Stimulated activated CD4-positive, alpha-beta T cell treated with anti-CD3 and anti-CD28 coated beads, TNF-alpha, amount 100 ng/mL, for 48 hours (primary cell): ENCODE measurements at regions not wholly inside any gene's neighbourhood (a gene's known extent, or its start where the extent isn't known, plus 50 kb on each side); places are given as distances from the start of the nearest gene placed in this dataset.

Source experiments
- DNase-seq, 3 donors: peaks; one replicate each; pipeline ENCODE4 v3.0.0-alpha.2; 2020; ENCODE audit warnings: low read depth in 3 of 3

DNA sequence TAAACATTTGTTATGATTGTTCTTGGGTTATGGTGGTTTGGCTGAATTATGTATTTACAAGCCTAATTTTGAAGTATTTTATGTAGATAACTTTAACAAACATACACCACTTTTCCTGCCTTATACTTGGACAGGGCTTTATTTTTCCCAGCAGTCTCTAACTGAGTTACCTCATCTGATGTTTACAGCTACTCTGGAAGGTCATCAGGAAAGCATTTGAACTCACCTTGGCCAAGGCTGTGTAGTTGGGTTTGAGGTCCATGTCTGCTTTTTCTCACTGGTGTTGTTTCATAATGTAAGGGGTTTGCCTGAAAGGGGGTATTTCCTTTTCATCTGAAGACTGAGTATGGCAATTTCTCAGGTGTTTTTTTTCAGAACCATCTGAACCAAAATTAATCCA is 193.5 kb downstream of the RWDD3 start:
- no peak for DNase-seq

- DNase-seq: no peak
Observed at GRCh38 chr1:95431235-95431634, 197.2 kb downstream of the RWDD3 start.

DNA sequence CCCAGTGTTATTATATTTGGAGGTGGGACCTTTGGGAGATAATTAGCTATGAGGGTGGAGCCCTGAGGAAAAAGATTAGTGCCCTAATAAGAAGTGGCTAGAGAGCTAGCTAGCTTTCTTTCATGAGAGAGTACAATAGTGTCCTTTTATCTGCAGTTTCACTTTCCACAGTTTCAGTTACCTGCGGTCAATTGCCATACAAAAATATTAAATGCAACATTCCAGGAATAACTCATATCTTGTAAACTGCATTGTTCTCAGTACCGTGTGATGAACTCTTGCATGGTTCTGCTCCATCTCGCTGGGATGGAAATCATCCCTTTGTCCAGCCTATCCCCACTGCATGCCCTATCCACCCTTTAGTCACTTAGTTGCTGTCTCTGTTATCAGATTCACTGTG is 201.6 kb downstream of the RWDD3 start:
- DNase-seq: no peak

- no peak for DNase-seq
Observed at GRCh38 chr1:95437011-95437410, 203.0 kb downstream of the RWDD3 start.

GRCh38 chr1:95437781-95438180 is 203.8 kb downstream of the RWDD3 start:
- DNase-seq: no peak

- no peak for DNase-seq
Observed at GRCh38 chr1:95438218-95438948, 204.4 kb downstream of the RWDD3 start.

GRCh38 chr1:95440511-95440910 is 206.5 kb downstream of the RWDD3 start:
- no peak for DNase-seq

GRCh38 chr1:95449516-95449915 is 215.5 kb downstream of the RWDD3 start:
- DNase-seq: no peak

DNA sequence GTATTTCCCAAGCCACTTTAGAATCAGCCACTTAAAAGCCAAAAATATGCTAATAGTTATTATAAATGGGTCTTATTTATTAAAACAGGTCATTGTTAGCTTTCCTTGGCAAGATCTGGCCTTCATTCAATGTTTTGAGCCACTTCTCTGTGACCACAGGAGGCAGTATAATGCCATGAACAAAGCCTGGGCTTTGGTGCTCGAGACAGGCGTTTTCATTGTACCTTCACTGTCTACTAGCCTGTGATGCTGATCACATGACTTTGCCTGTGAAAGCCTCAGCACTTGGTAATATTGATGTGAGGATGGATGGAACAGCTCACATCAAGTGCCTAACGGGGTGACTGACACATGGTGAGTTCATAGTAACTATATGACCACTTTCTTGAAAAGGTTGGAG is 217.0 kb downstream of the RWDD3 start:
- no peak for DNase-seq

DNA sequence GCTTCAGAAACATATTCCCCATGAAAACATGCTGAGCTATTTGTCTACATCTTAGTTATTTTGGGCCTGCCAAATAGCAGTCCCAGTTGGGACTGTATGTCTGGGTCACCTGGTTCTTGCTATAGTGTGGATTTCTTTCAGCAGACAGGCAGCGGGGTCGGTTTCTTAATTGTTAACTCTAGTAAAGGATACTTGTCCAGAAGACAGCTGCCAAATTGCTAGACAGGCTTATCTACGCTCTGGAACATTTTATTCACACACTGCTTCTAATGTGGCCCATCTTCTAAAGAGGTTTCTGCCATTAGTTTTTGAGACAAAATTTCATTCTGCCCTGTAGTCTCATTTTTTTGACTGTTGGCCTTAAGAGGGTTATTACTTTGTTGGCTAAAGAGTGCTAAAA is 217.9 kb downstream of the RWDD3 start:
- DNase-seq: no peak

- no peak for DNase-seq
Observed at GRCh38 chr1:95453053-95453452, 219.0 kb downstream of the RWDD3 start.

DNA sequence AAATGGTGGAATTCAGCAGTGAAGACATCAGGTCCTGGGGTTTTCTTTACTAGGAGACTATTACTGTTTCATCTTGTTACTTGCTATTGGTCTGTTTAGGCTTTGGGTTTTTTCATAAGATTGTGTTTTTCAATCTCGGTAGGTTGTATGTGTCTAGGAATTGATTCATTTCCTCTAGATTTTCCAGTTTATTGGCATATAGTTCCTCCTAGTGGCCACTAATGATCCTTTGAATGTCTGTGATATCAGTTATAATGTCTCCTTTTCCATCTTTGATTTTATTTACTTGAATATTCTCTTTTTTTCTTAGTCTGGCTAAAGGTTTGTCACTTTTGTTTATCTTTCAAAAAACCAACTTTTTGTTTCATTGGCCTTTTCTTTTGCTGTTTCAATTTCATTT is 233.0 kb downstream of the RWDD3 start:
- DNase-seq: no peak

DNA sequence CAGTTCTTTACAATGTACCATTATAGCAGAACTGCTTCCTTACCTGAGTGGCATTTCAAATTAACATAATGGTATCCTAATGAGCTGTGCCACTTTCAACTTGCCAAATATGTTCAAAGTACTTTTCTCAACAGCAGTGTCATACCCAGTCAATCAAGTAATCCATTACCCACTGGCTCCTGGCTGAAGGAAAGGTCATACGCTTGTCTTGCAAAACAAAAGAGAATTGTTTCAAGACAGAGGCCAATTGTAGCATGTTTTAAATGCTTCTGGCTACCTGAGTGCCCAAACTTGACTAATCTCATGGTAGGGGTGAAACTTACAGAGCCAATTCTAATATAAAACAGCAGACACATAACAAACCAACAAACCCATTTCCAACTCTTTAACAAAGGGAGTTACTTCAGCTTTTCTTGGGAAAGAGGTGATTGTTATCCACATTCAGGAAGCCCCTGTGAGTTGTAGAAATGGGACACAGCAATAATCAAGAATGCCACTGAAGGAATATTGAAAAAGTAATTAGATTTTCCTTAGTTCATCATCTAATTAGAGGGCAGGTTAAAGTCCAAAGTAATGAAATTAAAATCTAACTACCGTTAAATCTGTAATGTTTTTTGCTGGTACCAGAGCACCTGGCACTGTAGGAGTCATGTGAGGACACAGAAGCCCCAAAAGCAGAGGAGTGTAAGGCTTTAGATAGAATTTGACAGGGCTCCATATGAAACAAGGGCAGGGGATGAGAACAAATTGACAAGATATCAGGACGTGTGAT is 241.9 kb downstream of the RWDD3 start:
- DNase-seq: no peak

- DNase-seq: no peak
Observed at GRCh38 chr1:95496307-95496706, 262.3 kb downstream of the RWDD3 start.

DNA sequence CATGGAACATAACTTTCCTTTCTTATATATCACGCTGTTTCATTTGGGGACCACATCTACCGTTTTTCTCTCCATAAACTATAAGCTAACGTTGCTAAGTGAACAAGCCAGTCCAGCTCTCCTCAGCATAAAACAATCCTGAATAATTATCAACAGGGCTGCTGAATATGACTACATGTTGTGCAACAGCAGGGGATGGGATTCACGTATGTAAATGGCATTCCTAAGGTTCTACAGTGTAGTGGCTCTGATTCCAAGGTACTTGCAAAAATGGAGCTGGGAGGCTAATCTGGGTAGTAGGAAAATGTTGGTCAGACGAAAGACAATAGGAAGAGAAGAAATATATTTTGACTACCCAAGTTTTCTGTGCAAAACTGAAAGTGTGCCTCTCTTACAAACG is 262.8 kb downstream of the RWDD3 start:
- no peak for DNase-seq

DNA sequence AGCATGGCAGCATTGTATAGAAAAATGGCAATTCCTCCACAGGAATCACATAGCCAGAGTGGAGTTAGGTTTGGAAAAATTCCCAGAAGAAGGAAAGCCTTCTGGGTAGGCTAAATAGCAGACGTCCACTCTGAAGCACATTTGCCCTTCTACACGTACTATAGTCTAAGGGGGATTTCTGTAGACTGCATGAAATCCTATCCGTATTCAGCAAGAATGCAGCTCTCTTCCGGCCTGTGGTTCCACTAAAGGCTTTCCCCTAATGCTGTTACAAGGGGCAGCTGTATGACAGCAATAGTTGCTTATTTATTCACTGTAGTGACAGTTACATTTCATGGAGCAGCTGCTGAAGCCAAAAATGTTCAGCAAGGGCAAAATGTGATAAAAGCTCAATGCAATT is 263.6 kb downstream of the RWDD3 start:
- DNase-seq: no peak

GRCh38 chr1:95503278-95504030 is 269.4 kb downstream of the RWDD3 start:
- no peak for DNase-seq

- no peak for DNase-seq
Observed at GRCh38 chr1:95504321-95504720, 270.3 kb downstream of the RWDD3 start.

- no peak for DNase-seq
Observed at GRCh38 chr1:95506736-95507414, 272.9 kb downstream of the RWDD3 start.

DNA sequence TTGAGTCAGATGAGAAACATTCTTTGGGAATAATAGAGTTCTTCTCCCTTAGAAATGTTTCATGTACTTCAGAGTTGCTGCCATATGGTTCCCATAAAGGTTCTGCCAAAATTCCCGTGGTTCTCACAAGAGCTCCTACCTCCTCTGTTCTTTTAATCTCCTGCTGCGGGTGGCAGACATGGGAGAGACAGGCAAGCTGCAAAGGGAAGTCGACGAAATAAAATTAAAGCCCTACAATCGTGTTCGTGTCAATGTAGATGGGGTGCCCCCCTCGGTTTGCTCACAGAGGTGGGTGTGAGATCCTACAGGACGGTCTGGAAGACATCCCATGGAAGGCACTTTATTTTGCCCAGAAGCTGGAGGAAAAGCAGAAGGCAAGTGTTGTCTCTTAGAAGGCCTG is 276.0 kb downstream of the RWDD3 start:
- DNase-seq: no peak

DNA sequence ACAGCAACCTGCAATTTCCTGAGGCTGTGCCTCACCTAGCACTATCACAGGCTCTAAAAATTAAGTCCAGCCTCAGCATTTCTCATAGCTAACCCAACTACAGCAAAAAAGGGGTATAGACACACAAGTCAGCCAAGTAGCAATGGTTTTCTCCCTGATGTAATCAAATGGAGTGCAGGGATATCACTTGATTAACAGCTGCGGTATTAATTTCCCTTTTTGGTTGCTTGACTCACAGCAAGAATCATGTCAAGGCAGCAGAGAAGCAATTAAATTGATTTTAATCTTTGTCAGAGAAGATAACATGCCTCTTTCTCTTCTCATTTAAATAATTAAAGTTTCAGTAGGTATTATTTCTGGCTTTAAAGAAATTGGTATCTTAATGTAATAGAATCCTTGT is 278.9 kb downstream of the RWDD3 start:
- no peak for DNase-seq

DNA sequence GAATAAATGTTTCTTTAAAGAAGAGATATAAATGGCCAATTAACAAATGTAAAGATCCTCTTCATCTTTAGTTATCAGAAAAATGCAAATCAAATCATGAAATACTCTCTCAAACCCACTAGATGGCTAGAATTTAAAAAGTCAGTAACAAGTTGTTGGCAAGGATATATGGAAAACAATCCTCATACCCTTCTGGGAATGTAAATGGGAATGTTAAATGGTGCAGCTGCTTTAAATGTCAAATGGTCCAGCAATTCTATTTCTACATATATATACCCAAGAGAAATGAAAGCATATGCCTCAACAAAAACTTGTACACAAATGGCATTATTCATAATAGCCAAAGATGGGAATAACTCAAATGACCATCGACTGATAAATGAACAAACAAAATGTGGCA is 283.5 kb downstream of the RWDD3 start:
- no peak for DNase-seq
